Coronary artery (tissue), 2 donors: ENCODE measurements at regions not wholly inside any gene's neighbourhood (a gene's known extent, or its start where the extent isn't known, plus 50 kb on each side); places are given as distances from the start of the nearest gene placed in this dataset.

Experiments used
- DNase-seq: peaks from one replicate; pipeline ENCODE4 v3.0.0-alpha.2; 2017; ENCODE audit warnings: low spot score
- H3K27ac ChIP-seq, 2 donors: fragments of 200-600 bp; sonication (generic); one replicate each; pipeline ENCODE4 v1.5.1; 2016 to 2019
- H3K4me3 ChIP-seq: fragments of 200-600 bp; sonication (generic); 2 replicates; pipeline ENCODE4 v1.5.1; 2016; ENCODE audit warnings: mild to moderate bottlenecking, moderate library complexity
- CTCF ChIP-seq: fragments of 200-600 bp; sonication (generic); IDR thresholded peaks from one replicate; pipeline ENCODE4 v1.5.1; 2019; ENCODE audit warnings: antibody characterized with exemption

GRCh38 chr18:76233406-76233805 is 261.6 kb downstream of the ZNF516 start:
- TF ChIP-seq CTCF: no peak
- no peak overlapping the region for H3K27ac ChIP-seq
- no peak for DNase-seq
- no peak overlapping the region for H3K4me3 ChIP-seq

- no peak overlapping the region for H3K4me3 ChIP-seq
- DNase-seq: no peak
- no peak overlapping the region for H3K27ac ChIP-seq
- TF ChIP-seq CTCF: no peak
These were observed 262.3 kb downstream of the ZNF516 start for GRCh38 chr18:76232779-76233178.

- TF ChIP-seq CTCF: no peak
- no peak overlapping the region for H3K4me3 ChIP-seq
- no peak for DNase-seq
- H3K27ac ChIP-seq: no peak overlapping the region
These were observed 263.0 kb downstream of the ZNF516 start for GRCh38 chr18:76232010-76232409.

- no peak for DNase-seq
- no peak overlapping the region for H3K4me3 ChIP-seq
- TF ChIP-seq CTCF: no peak
These were observed 263.6 kb downstream of the ZNF516 start for GRCh38 chr18:76231402-76231801.

GRCh38 chr18:76230791-76231190 is 264.3 kb downstream of the ZNF516 start:
- TF ChIP-seq CTCF: no peak
- DNase-seq: no peak
- Histone ChIP-seq H3K4me3 (no peak overlapping the region), H3K27ac (no peak overlapping the region)

More at GRCh38 chr18:76231402-76231801, 263.6 kb downstream of the ZNF516 start:
- no peak overlapping the region for H3K27ac ChIP-seq

GRCh38 chr18:76228716-76229115 is 266.3 kb downstream of the ZNF516 start:
- no peak overlapping the region for H3K27ac ChIP-seq
- no peak for DNase-seq
- no peak overlapping the region for H3K4me3 ChIP-seq
- no peak for TF ChIP-seq CTCF

- no peak for DNase-seq
- H3K27ac ChIP-seq: no peak overlapping the region
- no peak for TF ChIP-seq CTCF
These were observed 267.3 kb downstream of the ZNF516 start for GRCh38 chr18:76227759-76228158.

More at GRCh38 chr18:76227759-76228158, 267.3 kb downstream of the ZNF516 start:
- H3K4me3 ChIP-seq: no peak overlapping the region
